ENCODE measurements at regions not wholly inside any gene's neighbourhood (a gene's known extent, or its start where the extent isn't known, plus 50 kb on each side); places are given as distances from the start of the nearest gene placed in this dataset.
"Not testable (repeated sequence)": the region's sequence is repeated elsewhere in the genome, so short reads cannot be mapped to it uniquely, and the experiment has no call there.

DNA sequence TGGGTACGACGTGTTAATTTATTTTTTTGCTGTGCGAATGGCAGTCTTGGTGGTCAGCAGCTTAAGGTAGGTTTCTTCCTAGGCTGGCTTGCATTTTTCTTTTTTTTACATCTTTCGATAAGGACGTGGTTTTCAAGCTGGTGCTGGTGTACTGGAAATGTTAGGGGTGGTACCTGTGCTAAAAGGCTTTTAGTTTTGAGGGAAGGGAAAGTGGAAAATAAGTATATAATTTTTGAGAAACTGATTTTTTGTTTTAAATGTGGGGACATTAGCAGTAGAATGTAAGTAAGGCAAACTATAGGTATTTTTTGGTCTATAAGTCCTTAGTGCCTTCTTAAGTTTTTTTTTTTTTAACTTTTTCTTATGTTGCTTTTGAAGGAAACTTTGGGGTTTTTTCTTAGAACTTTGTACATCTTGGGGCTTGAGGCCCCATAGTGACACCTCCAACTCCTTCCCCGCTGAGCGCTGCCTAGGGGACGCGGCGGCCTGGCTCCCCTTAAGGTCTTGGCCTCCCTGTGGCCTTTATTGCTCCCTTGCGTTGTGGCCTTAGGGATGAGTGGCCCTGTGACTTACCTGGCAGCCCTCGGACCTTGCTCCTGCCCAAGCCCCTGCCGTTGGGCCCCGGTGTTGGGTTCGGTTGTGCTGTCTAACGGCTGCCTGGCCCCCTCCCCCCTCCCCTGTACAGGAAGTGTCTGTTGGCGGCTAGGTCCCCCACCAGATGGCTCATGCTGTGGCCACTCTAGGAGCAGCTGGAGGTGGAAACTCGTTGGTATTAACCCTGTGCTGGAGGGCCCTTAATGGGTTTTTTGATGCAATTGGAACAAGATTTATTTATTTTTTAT, 88.0 kb upstream of the RPRML start:
- DNase-seq = peak; percentile 84

DNA sequence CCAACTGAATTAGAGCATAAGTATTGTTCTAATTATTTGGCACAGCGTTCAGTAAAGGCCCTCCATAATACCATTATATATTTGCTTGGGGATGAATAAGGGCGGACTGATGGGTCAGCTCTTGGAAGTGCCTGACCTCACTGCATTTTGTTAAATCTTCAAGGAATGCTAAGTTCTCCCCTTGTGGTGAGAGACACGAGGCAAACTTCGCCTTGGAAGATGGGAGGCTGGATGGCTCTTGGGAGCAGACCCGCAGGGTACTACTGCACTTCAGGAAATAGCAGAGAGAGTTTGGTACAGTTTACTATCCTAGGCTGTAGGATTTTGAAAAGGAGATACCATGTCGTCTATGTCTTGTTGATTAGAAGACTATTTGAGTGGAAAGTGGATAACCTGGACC, 87.0 kb upstream of the RPRML start:
- DNase-seq = no peak

DNA sequence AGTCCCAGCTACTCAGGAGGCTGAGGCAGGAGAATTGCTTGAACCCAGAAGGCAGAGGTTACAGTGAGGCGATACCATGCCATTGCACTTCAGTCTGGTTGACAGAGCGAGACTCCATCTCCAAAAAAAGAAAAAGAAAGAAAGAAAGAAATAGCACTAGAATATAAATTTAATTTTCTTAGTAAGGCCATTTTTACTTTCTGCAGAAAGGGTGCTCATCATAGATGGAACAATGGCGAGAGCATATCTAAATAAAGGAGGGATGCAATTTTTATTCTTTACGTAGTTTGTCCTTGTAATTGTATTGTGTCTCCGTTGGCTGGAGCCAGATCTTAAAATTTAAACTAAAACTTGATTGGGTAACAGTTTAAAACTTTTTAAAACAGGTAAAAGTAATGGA, 85.6 kb upstream of the RPRML start:
- no peak for DNase-seq

DNA sequence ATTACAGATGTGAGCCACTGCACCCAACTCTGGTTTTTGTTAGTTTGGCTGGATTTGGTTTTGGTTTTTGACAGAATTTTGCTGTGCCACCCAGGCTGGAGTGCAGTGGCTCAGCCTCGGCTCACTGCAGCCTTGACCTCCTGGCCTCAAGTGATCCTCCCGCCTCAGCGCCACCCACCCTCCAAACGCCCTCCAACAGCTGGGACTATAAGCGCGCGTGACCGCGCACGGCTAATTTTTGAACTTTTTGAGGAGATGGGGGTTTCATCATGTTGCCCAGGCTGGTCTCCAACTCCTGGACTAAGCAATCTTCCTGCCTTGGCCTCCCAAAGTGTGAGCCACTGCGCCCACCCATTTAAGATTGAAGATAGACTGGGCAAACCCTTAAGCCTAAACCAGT, 84.4 kb upstream of the RPRML start:
- no peak for DNase-seq

DNA sequence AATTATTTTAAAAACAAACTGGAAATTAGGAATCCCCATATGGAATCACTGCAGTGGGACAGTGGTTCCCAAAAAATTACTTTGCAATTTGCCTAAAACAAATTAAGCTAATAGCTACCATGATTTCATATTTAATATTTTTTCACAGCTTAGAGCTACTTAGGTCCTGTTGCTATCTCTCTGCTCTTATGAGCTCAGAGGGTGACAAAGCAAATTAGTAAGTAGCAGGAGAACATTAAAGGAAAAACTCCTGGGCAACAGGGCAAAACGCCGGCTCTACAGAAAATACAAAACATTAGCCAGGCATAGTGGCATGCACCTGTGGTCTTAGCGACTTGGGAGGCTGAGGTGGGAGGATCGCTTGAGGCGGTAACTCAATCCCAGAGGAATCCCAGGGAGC, 83.8 kb upstream of the RPRML start:
- not testable (repeated sequence) for DNase-seq

DNA sequence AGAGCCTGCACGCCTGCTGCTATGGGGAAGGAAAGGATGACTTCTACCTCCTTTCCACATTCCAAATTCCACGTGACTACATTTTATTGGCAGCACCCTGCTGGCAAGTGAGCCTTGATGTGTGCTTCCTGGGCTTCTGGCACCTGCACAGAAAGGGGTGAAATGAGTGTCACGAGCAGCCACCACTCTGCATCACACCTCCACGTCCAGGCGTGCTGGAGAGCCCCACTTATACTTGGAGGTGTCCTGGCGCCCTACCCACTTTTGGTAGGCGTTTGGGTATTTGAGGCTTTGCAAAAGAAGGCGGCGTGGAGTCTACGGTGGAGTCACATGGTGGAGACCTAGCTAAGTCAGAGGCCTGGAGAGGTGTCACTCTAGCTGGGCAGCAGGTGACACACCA, 81.0 kb upstream of the RPRML start:
- not testable (repeated sequence) for DNase-seq

DNA sequence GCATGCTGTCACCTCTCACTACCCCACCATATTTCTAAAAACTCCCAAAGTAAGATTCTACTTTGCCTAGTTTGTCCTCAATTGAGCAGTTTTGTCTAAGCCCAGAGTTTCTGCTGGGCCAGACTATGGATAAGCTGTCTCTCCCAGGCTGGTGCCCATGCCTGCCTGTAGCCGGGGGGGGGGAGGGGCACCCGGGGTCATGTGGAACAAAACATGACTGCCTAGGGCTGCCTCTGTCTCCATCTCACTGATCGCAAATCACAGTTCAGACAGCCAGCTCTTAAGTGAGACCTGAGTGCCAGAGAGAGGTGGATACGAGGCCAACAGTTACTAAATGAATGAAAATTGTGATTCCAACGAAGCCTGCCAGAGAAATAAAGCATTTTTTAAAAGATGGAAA, 78.8 kb upstream of the RPRML start:
- no peak for DNase-seq

DNA sequence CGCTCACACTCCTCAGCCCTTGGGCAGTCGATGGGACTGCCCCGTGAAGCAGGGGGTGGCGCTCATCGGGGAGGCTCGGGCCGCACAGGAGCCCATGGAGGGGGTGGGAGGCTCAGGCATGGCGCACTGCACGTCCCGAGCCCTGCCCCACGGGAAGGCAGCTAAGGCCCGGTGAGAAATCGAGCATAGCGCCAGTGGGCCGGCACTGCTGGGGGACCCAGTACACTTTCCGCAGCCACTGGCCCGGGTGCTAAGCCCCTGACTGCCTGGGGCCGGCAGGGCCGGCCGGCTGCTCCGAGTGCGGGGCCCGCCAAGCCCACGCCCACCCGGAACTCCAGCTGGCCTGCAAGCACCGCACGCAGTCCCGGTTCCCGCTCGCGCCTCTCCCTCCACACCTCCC, 78.2 kb upstream of the RPRML start:
- not testable (repeated sequence) for DNase-seq

DNA sequence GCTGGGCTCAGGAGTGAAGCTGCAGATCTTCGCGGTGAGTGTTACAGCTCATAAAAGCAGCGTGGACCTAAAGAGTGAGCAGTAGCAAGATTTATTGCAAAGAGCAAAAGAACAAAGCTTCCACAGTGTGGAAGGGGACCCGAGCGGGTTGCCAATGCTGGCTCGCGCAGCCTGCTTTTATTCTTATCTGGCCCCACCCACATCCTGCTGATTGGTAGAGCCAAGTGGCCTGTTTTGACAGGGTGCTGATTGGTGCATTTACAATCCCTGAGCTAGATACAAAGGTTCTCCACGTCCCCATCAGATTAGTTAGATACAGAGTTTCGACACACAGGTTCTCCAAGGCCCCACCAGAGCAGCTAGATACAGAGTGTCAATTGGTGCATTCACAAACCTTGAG, 77.6 kb upstream of the RPRML start:
- not testable (repeated sequence) for DNase-seq

Measured in right kidney (tissue), 1 donor.